Neuron (in vitro differentiated cells): ENCODE measurements at regions not wholly inside any gene's neighbourhood (a gene's known extent, or its start where the extent isn't known, plus 50 kb on each side); places are given as distances from the start of the nearest gene placed in this dataset.
"Not testable (repeated sequence)": the region's sequence is repeated elsewhere in the genome, so short reads cannot be mapped to it uniquely, and the experiment has no call there.

Experiments used
- H2AFZ ChIP-seq: one replicate; pipeline ENCODE4 v1.6.1; 2013; ENCODE audit warnings: low read depth, mild to moderate bottlenecking, inconsistent platforms, low read length, moderate library complexity
- H3K27me3 ChIP-seq: one replicate; pipeline ENCODE4 v1.6.1; 2013; ENCODE audit warnings: low read length; ENCODE audit not compliant: insufficient read depth
- H3K36me3 ChIP-seq: one replicate; pipeline ENCODE4 v1.6.1; 2013; ENCODE audit warnings: low read length; ENCODE audit not compliant: insufficient read depth
- H3K4me1 ChIP-seq: one replicate; pipeline ENCODE4 v1.6.1; 2013; ENCODE audit warnings: low read length; ENCODE audit not compliant: insufficient read depth
- H3K4me3 ChIP-seq: 2 replicates; pipeline ENCODE4 v1.5.1; 2013; ENCODE audit warnings: mild to moderate bottlenecking, low read length, moderate library complexity
- H3K9me3 ChIP-seq: one replicate; pipeline ENCODE4 v1.6.1; 2013; ENCODE audit warnings: low read length

DNA sequence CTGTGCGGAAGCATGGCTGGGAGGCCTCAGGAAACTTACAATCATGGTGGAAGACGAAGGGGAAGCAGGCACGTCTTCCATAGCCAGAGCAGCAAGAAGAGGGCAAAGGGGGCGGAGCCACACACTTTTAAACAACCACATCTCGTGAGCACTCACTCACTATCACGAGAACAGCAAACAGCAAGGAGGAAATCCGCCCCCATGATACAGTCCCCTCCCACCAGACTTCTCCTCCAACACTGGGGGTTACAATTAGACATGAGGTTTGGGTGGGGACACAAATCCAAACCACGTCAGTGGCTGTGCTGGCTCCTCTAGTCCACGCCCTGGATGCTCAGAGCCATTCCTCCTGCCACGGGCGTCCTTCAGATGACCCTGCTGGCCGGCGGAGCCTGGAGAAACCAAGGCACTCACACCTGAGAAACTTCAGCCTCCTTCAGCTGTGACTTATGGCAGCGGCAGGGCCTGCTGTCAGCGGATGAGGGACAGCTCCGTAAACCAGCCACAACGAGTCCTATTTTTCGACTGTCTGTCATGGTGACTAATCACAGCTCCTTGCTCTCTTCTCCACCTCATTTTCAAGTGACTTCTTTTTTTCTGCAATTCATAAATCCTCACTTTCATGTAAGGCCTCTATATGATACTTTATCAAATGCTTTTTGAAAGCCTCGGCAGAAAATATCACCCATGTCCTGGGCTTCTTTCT lies 167.9 kb upstream of the PFKP start:
- no peaks in the 10 kb centered on the region for H3K27me3 ChIP-seq
- H3K4me1 ChIP-seq: no peaks in the 10 kb centered on the region
- H3K9me3 ChIP-seq: no peaks in the 10 kb centered on the region

DNA sequence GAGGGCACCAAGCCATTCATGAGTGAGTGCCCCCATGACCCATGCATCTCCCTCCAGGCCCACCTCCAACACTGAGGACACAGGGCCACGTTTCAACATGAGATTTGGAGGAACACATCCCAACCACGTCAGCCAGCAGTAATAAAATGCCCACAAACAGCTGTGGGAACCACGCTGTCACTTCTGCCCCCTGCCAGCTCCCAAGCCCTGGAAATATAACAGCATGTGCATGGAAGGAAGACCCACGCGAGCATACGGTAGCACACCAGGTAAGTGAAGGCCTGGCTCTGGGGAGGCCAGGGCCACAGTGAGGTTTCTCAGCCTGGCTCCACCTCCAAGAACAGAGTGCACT lies 168.9 kb upstream of the PFKP start:
- Histone ChIP-seq H3K27me3 (no peaks in the 10 kb centered on the region), H3K36me3 (no peaks in the 10 kb centered on the region), H2AFZ (no peak overlapping the region), H3K4me1 (no peaks in the 10 kb centered on the region), H3K4me3 (no peak overlapping the region), H3K9me3 (no peaks in the 10 kb centered on the region)

More for the DNA sequence above, 167.9 kb upstream of the PFKP start:
- no peak overlapping the region for H3K4me3 ChIP-seq
- no peak overlapping the region for H2AFZ ChIP-seq
- H3K36me3 ChIP-seq: no peaks in the 10 kb centered on the region

DNA sequence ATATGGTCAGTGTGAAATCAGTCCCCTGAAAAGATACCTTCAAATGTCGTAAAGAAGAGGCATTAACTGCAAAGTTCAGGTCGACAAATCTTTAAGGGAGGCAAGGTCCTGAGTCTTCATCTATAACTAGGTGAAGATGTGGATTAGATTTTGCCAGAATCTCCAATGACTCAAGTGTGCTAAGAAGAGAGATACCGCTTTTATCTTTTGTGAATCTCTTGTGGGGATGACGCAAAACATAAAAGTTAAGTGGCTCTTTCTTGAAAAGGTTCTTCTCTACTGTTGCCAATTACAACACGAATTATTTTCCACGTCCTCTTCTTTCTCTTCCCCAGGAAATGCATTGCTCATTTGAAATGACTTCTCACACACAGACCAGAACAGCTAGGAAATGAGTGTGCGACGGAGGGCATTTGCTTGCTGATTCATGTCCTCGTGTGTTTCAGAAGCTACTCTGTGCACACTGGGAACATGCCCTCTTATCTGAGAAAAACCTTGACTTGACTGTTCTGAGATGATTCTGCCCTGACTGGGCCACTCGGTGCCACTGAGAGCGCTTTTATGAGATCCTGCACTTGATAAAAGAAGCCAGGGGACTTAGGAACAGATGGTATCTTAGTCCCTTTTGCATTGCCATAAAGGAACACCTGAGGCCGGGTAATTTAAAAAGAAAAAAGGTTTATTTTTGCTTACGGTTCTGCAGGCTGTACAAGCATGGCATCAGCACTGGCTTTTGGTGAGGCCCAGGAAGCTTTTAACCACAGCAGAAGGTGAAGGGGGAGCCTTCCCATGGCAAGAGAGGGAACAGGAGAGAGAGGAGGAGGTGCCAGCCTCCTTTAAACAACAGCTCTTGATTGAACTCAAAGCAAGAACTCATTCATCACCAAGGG lies 169.5 kb upstream of the PFKP start:
- H3K4me1 ChIP-seq: no peaks in the 10 kb centered on the region
- no peaks in the 10 kb centered on the region for H3K27me3 ChIP-seq
- H3K4me3 ChIP-seq: no peak overlapping the region
- H2AFZ ChIP-seq: no peak overlapping the region
- H3K36me3 ChIP-seq: no peaks in the 10 kb centered on the region
- no peaks in the 10 kb centered on the region for H3K9me3 ChIP-seq

GRCh38 chr10:2896334-2896733 lies 171.0 kb upstream of the PFKP start:
- H3K27me3 ChIP-seq, H3K9me3 ChIP-seq, H3K36me3 ChIP-seq: not testable (repeated sequence)

GRCh38 chr10:2895594-2896196 lies 171.7 kb upstream of the PFKP start:
- no peak overlapping the region for H2AFZ ChIP-seq
- H3K9me3 ChIP-seq: no peaks in the 10 kb centered on the region
- H3K27me3 ChIP-seq: peaks cover 3% of the 10 kb centered on the region
- H3K4me3 ChIP-seq: no peak overlapping the region
- H3K36me3 ChIP-seq: no peaks in the 10 kb centered on the region
- H3K4me1 ChIP-seq: no peaks in the 10 kb centered on the region

More at GRCh38 chr10:2896334-2896733, 171.0 kb upstream of the PFKP start:
- H3K4me3 ChIP-seq, H2AFZ ChIP-seq, H3K4me1 ChIP-seq: not testable (repeated sequence)

DNA sequence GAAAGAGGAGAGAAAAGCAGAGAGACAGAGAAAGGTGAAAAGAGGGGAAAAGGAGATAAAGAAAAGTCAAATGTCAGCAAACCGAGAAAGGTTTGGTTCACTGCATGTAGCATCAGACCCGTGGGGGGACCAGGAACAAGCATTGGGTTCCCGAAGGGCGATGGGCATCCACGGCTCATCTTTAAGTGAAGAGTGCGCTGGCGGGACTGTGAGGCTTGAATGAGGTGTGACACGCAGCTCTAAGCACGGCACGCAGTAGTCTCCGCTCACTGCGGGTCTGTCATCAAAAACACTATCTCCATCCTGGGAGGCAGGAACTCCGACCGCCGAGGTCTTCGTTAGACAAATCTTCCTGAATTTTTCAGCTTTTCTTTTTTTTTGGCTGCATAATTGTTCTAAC lies 173.4 kb upstream of the PFKP start:
- no peaks in the 10 kb centered on the region for H3K36me3 ChIP-seq
- no peak overlapping the region for H3K4me3 ChIP-seq
- H3K27me3 ChIP-seq: peaks cover 3% of the 10 kb centered on the region
- H2AFZ ChIP-seq: no peak overlapping the region
- no peaks in the 10 kb centered on the region for H3K4me1 ChIP-seq
- H3K9me3 ChIP-seq: no peaks in the 10 kb centered on the region

DNA sequence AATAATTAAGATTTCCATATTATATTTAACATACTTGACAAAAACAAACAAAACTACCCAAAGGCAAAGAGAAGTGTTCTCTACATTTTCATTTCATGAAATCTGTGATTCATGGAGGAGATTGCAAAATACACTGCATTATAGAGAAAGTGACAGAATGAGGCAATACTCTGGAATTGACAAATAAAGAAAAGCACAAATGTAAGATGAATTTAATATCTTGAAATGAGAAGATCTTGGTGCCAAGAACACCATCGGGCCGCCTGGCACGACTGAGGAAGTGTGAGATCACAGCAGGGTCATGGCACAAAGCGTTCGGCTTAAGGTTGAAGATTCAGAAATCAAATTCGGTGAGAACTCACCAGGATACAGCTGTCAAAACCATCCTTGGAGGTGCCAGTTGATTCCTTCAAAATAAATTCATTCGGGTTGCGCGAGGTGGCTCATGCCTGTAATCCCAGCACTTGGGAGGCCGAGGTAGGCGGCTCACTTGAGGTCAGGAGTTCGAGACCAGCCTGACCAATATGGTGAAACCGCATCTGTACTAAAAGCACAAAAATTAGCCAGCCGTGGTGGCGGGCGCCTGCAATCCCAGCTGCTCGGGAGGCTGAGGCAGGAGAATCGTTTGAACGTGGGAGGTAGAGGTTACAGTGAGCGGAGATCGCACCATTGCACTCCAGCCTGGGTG lies 174.0 kb upstream of the PFKP start:
- no peak overlapping the region for H2AFZ ChIP-seq
- no peaks in the 10 kb centered on the region for H3K4me1 ChIP-seq
- H3K9me3 ChIP-seq: no peaks in the 10 kb centered on the region
- H3K27me3 ChIP-seq: peaks cover 3% of the 10 kb centered on the region
- no peak overlapping the region for H3K4me3 ChIP-seq
- H3K36me3 ChIP-seq: no peaks in the 10 kb centered on the region

DNA sequence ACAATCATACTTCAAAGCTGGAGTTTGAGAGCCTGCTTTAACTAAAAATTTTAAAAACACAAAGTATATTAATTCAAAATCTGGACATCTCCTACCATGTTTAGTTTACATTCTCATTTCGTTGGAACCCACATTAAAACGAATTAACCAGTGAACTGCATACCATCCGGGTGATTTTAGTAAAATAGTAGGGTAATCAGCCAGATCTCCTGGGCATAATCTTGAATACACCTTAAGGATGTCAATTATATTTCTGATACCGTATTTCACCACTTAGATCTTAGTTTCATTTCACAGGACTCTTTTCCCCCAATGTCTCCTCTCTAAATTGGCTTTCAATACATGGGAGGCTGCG lies 175.6 kb upstream of the PFKP start:
- Histone ChIP-seq H3K9me3 (no peaks in the 10 kb centered on the region), H3K36me3 (no peaks in the 10 kb centered on the region), H3K4me3 (no peak overlapping the region), H3K27me3 (peaks cover 3% of the 10 kb centered on the region), H2AFZ (no peak overlapping the region), H3K4me1 (no peaks in the 10 kb centered on the region)

- Histone ChIP-seq H3K27me3 (peaks cover 3% of the 10 kb centered on the region), H2AFZ (no peak overlapping the region), H3K36me3 (no peaks in the 10 kb centered on the region), H3K4me1 (no peaks in the 10 kb centered on the region), H3K4me3 (no peak overlapping the region), H3K9me3 (no peaks in the 10 kb centered on the region)
Observed at GRCh38 chr10:2891073-2891769, 176.1 kb upstream of the PFKP start.

DNA sequence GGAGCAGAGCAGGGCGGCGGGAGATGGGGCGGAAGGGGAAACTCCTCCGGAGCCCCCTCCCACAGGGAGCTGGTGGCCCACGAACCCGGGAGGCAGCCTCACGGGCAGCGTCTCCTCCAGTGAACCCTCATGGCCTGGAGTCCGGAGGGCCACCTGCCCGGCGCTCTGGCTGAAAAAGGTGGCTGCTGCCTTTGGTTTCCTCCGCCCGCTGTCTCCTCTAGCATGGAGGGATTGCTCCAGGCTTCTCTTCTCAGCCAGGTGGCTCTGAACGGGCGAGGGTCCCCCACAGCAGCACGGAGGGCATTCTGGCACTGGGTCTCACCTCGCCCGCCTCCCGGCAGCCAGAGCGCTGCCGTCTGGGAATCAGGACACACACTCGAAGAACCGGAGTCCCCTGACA lies 177.3 kb upstream of the PFKP start:
- no peaks in the 10 kb centered on the region for H3K36me3 ChIP-seq
- H3K27me3 ChIP-seq: peaks cover 3% of the 10 kb centered on the region
- H3K4me1 ChIP-seq: no peaks in the 10 kb centered on the region
- H2AFZ ChIP-seq: no peak overlapping the region
- no peaks in the 10 kb centered on the region for H3K9me3 ChIP-seq
- no peak overlapping the region for H3K4me3 ChIP-seq

DNA sequence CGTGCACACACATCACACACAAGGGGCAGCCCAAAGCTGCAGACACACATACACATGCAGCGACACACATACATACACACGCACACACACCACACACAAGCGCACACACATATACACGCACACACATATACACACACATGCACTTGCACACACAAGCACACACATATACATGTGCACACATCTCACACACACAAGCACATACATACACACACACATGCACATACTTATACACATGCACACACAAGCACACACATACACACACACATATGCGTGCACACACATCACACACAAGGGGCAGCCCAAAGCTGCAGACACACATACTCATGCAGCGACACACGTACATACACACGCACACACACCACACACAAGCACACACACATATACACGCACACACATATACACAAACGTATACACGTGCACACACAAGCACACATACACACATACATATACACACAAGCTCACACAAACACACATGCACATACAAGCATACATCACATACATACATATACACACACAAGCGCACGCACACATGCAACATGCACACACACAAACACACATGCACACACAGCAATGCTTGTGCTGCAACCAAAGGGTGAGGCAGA lies 178.8 kb upstream of the PFKP start:
- no peak overlapping the region for H3K4me3 ChIP-seq
- no peak overlapping the region for H2AFZ ChIP-seq
- no peaks in the 10 kb centered on the region for H3K9me3 ChIP-seq
- peaks cover 3% of the 10 kb centered on the region for H3K27me3 ChIP-seq
- no peaks in the 10 kb centered on the region for H3K36me3 ChIP-seq
- H3K4me1 ChIP-seq: no peaks in the 10 kb centered on the region

DNA sequence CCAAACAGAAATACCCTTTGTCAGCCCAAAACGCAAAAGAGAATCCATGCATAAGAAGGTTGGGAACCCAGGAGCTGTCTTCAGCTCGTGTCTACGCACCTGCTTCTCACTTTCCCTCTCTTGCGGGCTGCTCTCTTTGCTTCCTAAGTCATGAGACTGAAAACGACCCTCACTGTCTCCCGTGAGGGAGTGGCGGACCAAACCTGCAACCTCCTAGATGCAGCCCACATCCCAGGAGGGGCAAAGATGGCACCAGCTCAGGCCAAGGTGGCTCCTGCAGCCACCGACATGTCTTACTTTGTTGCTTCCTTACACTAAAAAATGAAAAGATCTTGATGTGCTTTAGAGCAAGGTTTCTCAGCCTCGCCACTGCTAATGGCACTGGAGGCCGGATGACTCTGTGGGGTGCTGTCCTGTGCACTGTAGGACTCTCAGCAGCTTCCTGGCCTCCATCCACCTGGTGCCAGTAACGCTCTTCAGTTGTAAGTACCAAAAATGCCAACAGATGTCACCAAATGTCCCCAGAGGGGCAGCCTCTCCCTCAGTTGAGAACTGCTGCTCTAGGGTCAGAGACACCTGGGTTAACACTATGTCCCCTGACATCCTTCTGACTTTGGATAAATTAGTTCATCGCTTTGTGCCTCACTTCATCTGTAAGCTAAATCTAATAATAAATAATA lies 179.8 kb upstream of the PFKP start:
- H3K4me1 ChIP-seq: no peaks in the 10 kb centered on the region
- no peaks in the 10 kb centered on the region for H3K9me3 ChIP-seq
- H2AFZ ChIP-seq: no peak overlapping the region
- no peaks in the 10 kb centered on the region for H3K36me3 ChIP-seq
- H3K27me3 ChIP-seq: peaks cover 3% of the 10 kb centered on the region
- H3K4me3 ChIP-seq: no peak overlapping the region
